ENCODE measurements at regions not wholly inside any gene's neighbourhood (a gene's known extent, or its start where the extent isn't known, plus 50 kb on each side); places are given as distances from the start of the nearest gene placed in this dataset.

DNA sequence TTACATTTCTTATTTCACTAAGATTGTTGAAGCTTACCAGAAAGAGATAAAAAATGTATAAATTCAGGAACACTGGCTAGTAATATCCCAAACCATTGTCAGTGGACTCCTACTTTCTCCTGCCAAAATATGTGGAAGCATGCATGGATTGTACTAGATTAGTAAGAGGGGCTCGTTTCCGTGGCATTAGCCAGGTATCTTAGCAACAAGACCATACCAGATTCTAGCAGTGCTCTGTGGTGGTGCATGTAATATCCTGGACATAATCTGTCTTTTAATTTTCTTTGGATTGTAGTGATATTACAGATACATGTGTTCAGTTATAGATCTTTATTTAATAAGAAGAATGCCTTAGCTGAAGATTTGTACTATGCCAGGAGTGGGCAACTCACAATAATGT lies 371.9 kb upstream of the PITX2 start:
- POLR2A ChIA-PET = no interaction called here
- no CpG with 5 or more reads among the region's 2 CpGs for WGBS (ENCODE audit: insufficient coverage)
- Mint-ChIP-seq H3K27me3 (no peaks in the 10 kb centered on the region), H3K4me3 (no peak overlapping the region), H3K27ac (no peak overlapping the region), H3K9me3 (ENCODE audit: insufficient read depth) (no peaks in the 10 kb centered on the region), H3K4me1 (no peaks in the 10 kb centered on the region)
- TF ChIP-seq CTCF (IDR thresholded peaks at IDR 0.05) (no peak), EZH2 (IDR thresholded peaks at IDR 0.05; ENCODE audit: borderline replicate concordance, insufficient read depth, low read depth, low read length, poor library complexity, severe bottlenecking) (no peak)
- Histone ChIP-seq H3K9ac (ENCODE audit: low read length) (no peak overlapping the region), H4K20me1 (ENCODE audit: control insufficient read depth, insufficient read depth, low read length, poor library complexity, severe bottlenecking) (no peaks in the 10 kb centered on the region), H3K27ac (ENCODE audit: low read length in 2 of 2) (no peak overlapping the region), H3K9me3 (ENCODE audit: control extremely low read depth in 1 of 3, control insufficient read depth in 2 of 3, insufficient read depth in 1 of 3, low read length in 2 of 3) (no peaks in the 10 kb centered on the region), H3K4me2 (replicated peaks; ENCODE audit: low read depth, low read length, poor library complexity, severe bottlenecking) (no peak overlapping the region), H3K4me1 (ENCODE audit: control insufficient read depth in 2 of 2, insufficient read depth in 2 of 2, low read length in 2 of 2) (no peaks in the 10 kb centered on the region), H3K27me3 (replicated peaks in 1 of 4; ENCODE audit: control extremely low read depth in 1 of 4, control insufficient read depth in 3 of 4, insufficient read depth in 4 of 4, low read length in 3 of 4) (no peaks in the 10 kb centered on the region), H3K4me3 (ENCODE audit: control extremely low read depth in 1 of 5, extremely low read depth in 1 of 5, insufficient read depth in 1 of 5, low read depth in 2 of 5, low read length in 4 of 5) (no peak overlapping the region), H3K79me2 (ENCODE audit: control insufficient read depth, insufficient read depth, low read length) (no peaks in the 10 kb centered on the region), H2AFZ (ENCODE audit: insufficient read depth, low read depth, low read length, poor library complexity, severe bottlenecking) (no peak overlapping the region), H3K36me3 (replicated peaks in 1 of 2; ENCODE audit: control extremely low read depth in 1 of 2, control insufficient read depth in 1 of 2, extremely low read depth in 1 of 2, insufficient read depth in 2 of 2, low read length in 1 of 2) (no peaks in the 10 kb centered on the region)
- DNase-seq = no peak
- intact Hi-C loops (cut with micrococcal nuclease) = no loop called here
- CTCF ChIA-PET = no interaction called here
- no peak for ATAC-seq (ENCODE audit: low read depth)

GRCh38 chr4:110998320-110998719 lies 375.4 kb upstream of the PITX2 start:
- ChIA-PET CTCF (no interaction called here), POLR2A (no interaction called here)
- Histone ChIP-seq H3K27ac (ENCODE audit: low read length in 2 of 2) (no peak overlapping the region), H3K4me1 (ENCODE audit: control insufficient read depth in 2 of 2, insufficient read depth in 2 of 2, low read length in 2 of 2) (no peaks in the 10 kb centered on the region), H3K27me3 (replicated peaks in 1 of 4; ENCODE audit: control extremely low read depth in 1 of 4, control insufficient read depth in 3 of 4, insufficient read depth in 4 of 4, low read length in 3 of 4) (no peaks in the 10 kb centered on the region), H3K9me3 (ENCODE audit: control extremely low read depth in 1 of 3, control insufficient read depth in 2 of 3, insufficient read depth in 1 of 3, low read length in 2 of 3) (no peaks in the 10 kb centered on the region), H3K79me2 (ENCODE audit: control insufficient read depth, insufficient read depth, low read length) (no peaks in the 10 kb centered on the region), H3K9ac (ENCODE audit: low read length) (no peak overlapping the region), H3K36me3 (replicated peaks in 1 of 2; ENCODE audit: control extremely low read depth in 1 of 2, control insufficient read depth in 1 of 2, extremely low read depth in 1 of 2, insufficient read depth in 2 of 2, low read length in 1 of 2) (no peaks in the 10 kb centered on the region), H3K4me2 (replicated peaks; ENCODE audit: low read depth, low read length, poor library complexity, severe bottlenecking) (no peak overlapping the region), H4K20me1 (ENCODE audit: control insufficient read depth, insufficient read depth, low read length, poor library complexity, severe bottlenecking) (no peaks in the 10 kb centered on the region), H3K4me3 (ENCODE audit: control extremely low read depth in 1 of 5, extremely low read depth in 1 of 5, insufficient read depth in 1 of 5, low read depth in 2 of 5, low read length in 4 of 5) (no peak overlapping the region), H2AFZ (ENCODE audit: insufficient read depth, low read depth, low read length, poor library complexity, severe bottlenecking) (no peak overlapping the region)
- Mint-ChIP-seq H3K4me1 (no peaks in the 10 kb centered on the region), H3K27ac (no peak overlapping the region), H3K9me3 (ENCODE audit: insufficient read depth) (no peaks in the 10 kb centered on the region), H3K27me3 (no peaks in the 10 kb centered on the region), H3K4me3 (no peak overlapping the region)
- no peak for ATAC-seq (ENCODE audit: low read depth)
- WGBS (ENCODE audit: insufficient coverage) = no CpG with 5 or more reads among the region's 1 CpG
- DNase-seq = no peak
- intact Hi-C loops (cut with micrococcal nuclease) = no loop called here
- no peak for TF ChIP-seq EZH2 (IDR thresholded peaks at IDR 0.05; ENCODE audit: borderline replicate concordance, insufficient read depth, low read depth, low read length, poor library complexity, severe bottlenecking)
- no peak for TF ChIP-seq CTCF (IDR thresholded peaks at IDR 0.05)

Measured in B cell (primary cell).